Lower lobe of right lung (tissue), 2 donors: ENCODE measurements at regions not wholly inside any gene's neighbourhood (a gene's known extent, or its start where the extent isn't known, plus 50 kb on each side); places are given as distances from the start of the nearest gene placed in this dataset.

ENCODE experiments used
- ATAC-seq, 2 donors: fragments of 200-7000 bp; cut with Tn5 transposase; one replicate each; pipeline ENCODE4 v1.9.1; 2020 to 2022; ENCODE audit warnings: mild to moderate bottlenecking in 2 of 2, moderate library complexity in 2 of 2
- DNase-seq: peaks from one replicate; pipeline ENCODE4 v3.0.0-alpha.2; 2020
- H3K27ac ChIP-seq: fragments of 200-600 bp; one replicate; pipeline ENCODE4 v1.8.0; 2022
- H3K27me3 ChIP-seq: fragments of 200-600 bp; one replicate; pipeline ENCODE4 v1.8.0; 2022; ENCODE audit warnings: low read depth
- H3K36me3 ChIP-seq: fragments of 200-600 bp; one replicate; pipeline ENCODE4 v1.8.0; 2022; ENCODE audit warnings: mild to moderate bottlenecking
- H3K4me1 ChIP-seq: fragments of 200-600 bp; one replicate; pipeline ENCODE4 v1.8.0; 2022
- H3K4me3 ChIP-seq: fragments of 200-600 bp; one replicate; pipeline ENCODE4 v1.8.0; 2022; ENCODE audit warnings: mild to moderate bottlenecking
- H3K9me3 ChIP-seq: fragments of 200-600 bp; one replicate; pipeline ENCODE4 v1.8.0; 2022
- CTCF ChIP-seq: fragments of 200-600 bp; IDR thresholded peaks from one replicate; pipeline ENCODE4 v1.8.0; 2022; ENCODE audit warnings: antibody characterized with exemption, mild to moderate bottlenecking
- intact Hi-C: fragments of 100-400 bp; cut with DNase I; formaldehyde crosslinking; loops from one replicate; pipeline ENCODE4 v1.11.0; 2022
- donor health status: DM: no; HTN: yes; CAD: no; lungs with severe emphysema.

- Histone ChIP-seq H3K27me3 (no peaks in the 10 kb centered on the region), H3K4me1 (no peaks in the 10 kb centered on the region), H3K36me3 (no peaks in the 10 kb centered on the region), H3K27ac (no peak overlapping the region), H3K9me3 (peaks cover 4% of the 10 kb centered on the region), H3K4me3 (no peak overlapping the region)
- no peak for TF ChIP-seq CTCF
- intact Hi-C loops = no loop called here
- peak; percentile 32 for DNase-seq
- no peak for ATAC-seq
Measured at GRCh38 chr3:110332629-110333028, 739.0 kb upstream of the NECTIN3 start.

GRCh38 chr3:110341047-110341446 is 730.6 kb upstream of the NECTIN3 start:
- Histone ChIP-seq H3K9me3 (peaks cover 4% of the 10 kb centered on the region), H3K36me3 (no peaks in the 10 kb centered on the region), H3K4me3 (no peak overlapping the region), H3K27me3 (no peaks in the 10 kb centered on the region), H3K4me1 (no peaks in the 10 kb centered on the region), H3K27ac (no peak overlapping the region)
- DNase-seq = no peak
- ATAC-seq = no peak
- intact Hi-C loops = no loop called here
- TF ChIP-seq CTCF = no peak

DNA sequence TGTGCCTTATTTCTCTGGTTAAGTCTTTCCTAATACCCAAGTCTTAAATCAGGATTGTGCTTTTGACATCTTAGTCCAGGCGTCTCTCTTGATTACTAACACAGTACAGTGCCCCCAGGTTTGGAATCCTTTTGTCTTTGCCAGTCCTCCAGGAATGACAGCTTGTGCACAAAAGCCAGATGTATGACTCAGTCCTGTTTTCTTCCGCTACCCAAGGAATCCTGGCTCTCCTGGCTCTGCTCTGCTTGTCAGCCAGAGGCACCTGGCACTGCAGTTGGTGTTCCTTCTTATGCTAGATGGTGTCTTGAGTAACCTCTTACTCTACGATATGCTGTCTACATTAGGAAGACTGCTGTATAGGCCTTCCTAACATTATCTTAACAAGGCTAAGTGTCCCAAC is 728.2 kb upstream of the NECTIN3 start:
- no peak for TF ChIP-seq CTCF
- ATAC-seq (no peak), DNase-seq (no peak)
- no peak overlapping the region for H3K27ac ChIP-seq
- H3K9me3 ChIP-seq = no peaks in the 10 kb centered on the region
- H3K4me3 ChIP-seq = no peak overlapping the region
- no peaks in the 10 kb centered on the region for H3K4me1 ChIP-seq
- H3K36me3 ChIP-seq = no peaks in the 10 kb centered on the region
- intact Hi-C loops = no loop called here
- H3K27me3 ChIP-seq = no peaks in the 10 kb centered on the region

GRCh38 chr3:110343945-110344344 is 727.7 kb upstream of the NECTIN3 start:
- TF ChIP-seq CTCF = no peak
- ATAC-seq (peak in 1 of 2 donors; percentile 45), DNase-seq (no peak)
- H3K4me1 ChIP-seq = no peaks in the 10 kb centered on the region
- H3K27me3 ChIP-seq = no peaks in the 10 kb centered on the region
- intact Hi-C loops = no loop called here
- no peaks in the 10 kb centered on the region for H3K9me3 ChIP-seq
- no peak overlapping the region for H3K4me3 ChIP-seq
- H3K36me3 ChIP-seq = no peaks in the 10 kb centered on the region
- H3K27ac ChIP-seq = no peak overlapping the region

- H3K4me3 ChIP-seq = no peak overlapping the region
- intact Hi-C loops = no loop called here
- ATAC-seq = peak in 1 of 2 donors; percentile 46
- TF ChIP-seq CTCF = no peak
- H3K9me3 ChIP-seq = no peaks in the 10 kb centered on the region
- no peak for DNase-seq
- H3K27ac ChIP-seq = no peak overlapping the region
- no peaks in the 10 kb centered on the region for H3K27me3 ChIP-seq
- H3K4me1 ChIP-seq = no peaks in the 10 kb centered on the region
- H3K36me3 ChIP-seq = no peaks in the 10 kb centered on the region
Measured at GRCh38 chr3:110344487-110344886, 727.1 kb upstream of the NECTIN3 start.
